HPDE6-E6E7 (cell line): ENCODE measurements at regions not wholly inside any gene's neighbourhood (a gene's known extent, or its start where the extent isn't known, plus 50 kb on each side); places are given as distances from the start of the nearest gene placed in this dataset.
A peak's percentile ranks its signal among the peaks of the same experiment; 100 is the strongest.

ENCODE experiments used
- DNase-seq: peaks from one replicate; pipeline ENCODE4 v3.0.0; 2011; ENCODE audit warnings: missing footprints; ENCODE audit errors: extremely low spot score

DNA sequence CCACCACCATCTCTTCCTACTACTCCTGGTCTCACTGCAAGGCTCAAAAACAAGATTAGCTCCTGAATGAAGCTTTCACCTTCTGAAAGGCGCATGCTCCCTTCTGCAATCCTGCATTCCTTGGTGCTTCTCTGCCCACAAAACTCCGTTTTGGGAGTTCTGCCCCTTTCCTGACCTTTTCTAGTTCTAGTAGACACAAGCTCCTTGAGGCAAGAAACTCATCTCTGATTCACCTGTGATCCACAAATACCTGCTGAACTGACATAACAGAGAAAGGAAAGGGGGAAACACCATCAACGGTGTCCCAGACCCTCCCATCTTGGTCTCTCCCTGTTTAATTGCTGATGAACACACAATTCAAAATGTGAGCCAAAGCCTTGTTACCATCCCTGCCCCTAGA is 64.0 kb upstream of the EGR2 start:
- peak; percentile 31 for DNase-seq

DNA sequence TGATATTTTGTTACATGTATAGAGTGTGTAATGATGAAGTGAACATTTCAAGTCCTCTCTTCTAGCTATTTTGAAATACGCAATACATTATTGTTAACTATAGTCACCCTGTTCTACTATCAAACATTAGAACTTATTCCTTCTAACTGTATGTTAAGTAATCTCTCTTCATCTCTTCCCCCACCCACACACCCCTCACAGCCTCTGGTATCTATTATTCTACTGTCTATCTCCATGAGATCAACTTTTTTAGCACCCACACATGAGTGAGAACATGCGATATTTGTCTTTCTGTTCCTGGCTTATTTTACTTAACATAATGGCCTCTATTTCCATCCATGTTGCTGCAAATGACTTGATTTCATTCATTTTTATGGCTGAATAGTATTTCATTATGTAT is 57.7 kb upstream of the EGR2 start:
- DNase-seq = no peak

DNA sequence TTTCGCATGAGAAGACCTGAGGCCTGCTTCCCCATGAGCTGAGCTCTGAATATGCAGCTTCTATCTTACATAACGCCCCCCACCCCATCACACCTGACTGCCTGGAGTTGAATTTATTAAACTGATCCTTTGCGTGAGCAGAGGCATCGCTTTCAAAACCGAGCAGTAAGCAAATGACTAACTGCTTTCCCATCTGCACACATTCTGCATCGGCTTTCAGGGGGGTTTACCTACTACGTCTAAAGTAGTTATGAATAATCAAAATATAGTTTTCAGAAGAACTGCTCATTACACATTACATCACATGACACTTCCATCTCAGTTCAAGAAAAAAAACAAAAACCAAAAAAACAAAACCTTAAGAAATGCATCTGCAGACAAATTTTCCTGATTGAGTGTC is 54.7 kb upstream of the EGR2 start:
- DNase-seq = no peak

DNA sequence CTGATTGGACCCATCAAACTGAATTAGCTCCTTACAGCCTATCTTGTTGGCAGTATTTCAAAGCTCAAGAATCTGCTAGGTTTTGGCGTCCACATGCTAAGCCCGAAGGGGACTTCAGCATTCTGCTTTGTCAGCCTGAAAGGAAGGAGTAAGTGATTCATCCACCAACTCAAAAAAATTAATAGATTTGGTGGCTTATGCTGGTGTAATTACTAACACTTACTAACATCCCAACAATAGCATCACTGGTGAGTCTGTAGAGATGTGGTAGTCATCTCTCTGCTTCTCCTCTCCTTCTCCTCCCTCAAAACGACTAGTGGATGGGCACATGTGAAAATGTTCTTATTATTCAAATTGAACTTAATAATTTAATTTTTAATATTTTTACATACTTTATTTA is 53.8 kb upstream of the EGR2 start:
- DNase-seq = no peak

DNA sequence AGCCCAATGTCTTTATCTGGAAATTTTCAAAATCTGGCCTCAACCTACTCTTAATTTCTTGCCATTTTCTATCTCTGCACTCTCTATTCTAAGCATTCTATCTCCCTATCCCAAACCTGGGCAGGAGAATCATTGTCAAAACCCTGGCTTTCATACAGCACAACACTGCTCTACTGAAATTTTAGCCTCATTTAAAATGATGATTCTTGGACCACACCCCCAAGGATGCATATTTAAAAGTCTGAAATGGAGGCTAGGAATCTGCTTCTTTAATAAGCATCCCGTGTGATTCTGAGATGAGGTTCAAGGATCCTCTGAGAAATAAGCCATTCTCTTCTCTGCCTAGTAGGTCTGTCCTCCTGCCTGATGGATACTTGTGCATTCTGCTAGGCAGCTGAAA is 50.8 kb upstream of the EGR2 start:
- no peak for DNase-seq

DNA sequence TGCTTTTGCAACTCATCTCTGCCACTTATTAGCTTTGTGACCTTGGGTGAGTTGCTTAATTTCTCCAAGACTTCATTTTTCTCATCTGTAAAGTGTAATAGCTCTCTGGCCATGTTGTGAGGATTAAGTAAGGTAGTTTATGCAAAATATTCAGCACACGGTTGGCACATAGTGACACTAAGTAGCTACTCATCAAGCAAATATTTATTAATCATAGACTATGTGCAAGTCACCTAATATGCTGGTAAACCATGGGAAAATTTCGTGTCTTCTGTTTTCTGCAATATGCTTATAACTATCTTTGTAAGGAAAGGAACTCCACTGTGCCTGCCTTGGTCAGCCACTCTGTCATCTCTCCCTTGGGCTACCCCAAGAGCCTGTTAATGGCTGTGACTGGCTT is 50.3 kb upstream of the EGR2 start:
- no peak for DNase-seq
